GM12878 (cell line): ENCODE measurements at regions not wholly inside any gene's neighbourhood (a gene's known extent, or its start where the extent isn't known, plus 50 kb on each side); places are given as distances from the start of the nearest gene placed in this dataset.

Source experiments
- CHD4 ChIP-seq: fragments of 200-600 bp; sonication (generic); IDR thresholded peaks from 2 replicates; pipeline ENCODE4 v1.6.1; 2016; ENCODE audit warnings: mild to moderate bottlenecking
- CTCF ChIP-seq, 3 experiments: IDR thresholded peaks in 2 of 3; conservative IDR thresholded peaks in 1 of 3; 2 replicates each; pipeline ENCODE4 v1.5.1; 2011; ENCODE audit warnings: low read depth in 3 of 3, low read length in 3 of 3, mild to moderate bottlenecking in 3 of 3, control low read depth in 2 of 3, moderate library complexity in 2 of 3, inconsistent platforms in 1 of 3, mixed read lengths in 1 of 3; ENCODE audit not compliant: control insufficient read depth in 2 of 3, insufficient read depth in 1 of 3; ENCODE audit errors: extremely low read depth in 1 of 3
- FOXM1 ChIP-seq: IDR thresholded peaks from 2 replicates; pipeline ENCODE4 v1.6.1; 2012; ENCODE audit warnings: low read depth, mild to moderate bottlenecking, inconsistent platforms, low read length, moderate library complexity
- HCFC1 ChIP-seq: fragments of 150-350 bp; IDR thresholded peaks from 2 replicates; pipeline ENCODE4 v1.6.1; 2014; ENCODE audit warnings: low read length

DNA sequence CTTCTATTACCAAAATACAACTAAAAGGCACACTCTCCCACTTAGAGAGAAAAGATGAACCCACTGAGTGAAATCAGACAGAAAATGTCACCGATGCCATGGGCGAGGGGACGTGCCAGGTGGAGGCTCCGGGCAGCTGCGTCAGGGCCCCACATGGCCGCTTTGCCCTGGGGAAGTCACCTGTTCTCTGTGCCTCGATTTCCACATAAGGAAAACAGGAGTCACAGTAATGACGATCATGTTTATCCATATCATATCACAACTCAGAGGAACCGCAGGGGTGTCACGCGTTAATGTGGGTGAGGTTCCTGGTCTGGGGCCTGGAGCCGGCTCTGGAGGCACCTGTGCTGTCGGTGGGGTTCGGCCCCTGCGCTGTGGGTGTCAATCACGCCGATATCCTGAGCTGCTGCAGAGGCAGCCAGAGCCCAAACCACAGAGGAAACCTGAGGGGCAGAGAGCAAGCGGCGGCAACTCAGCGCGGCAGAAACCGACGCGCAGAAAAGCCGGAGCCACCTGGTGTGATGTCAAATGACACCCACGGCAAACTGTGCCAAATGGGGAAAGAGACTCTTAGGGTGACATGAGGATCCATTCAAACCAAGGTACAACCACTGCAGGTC lies 243.7 kb downstream of the BRD1 start:
- TF ChIP-seq CTCF (IDR thresholded peaks at IDR 0.05 in 2 of 3, conservative IDR thresholded peaks at IDR 0.05 in 1 of 3; ENCODE audit: control insufficient read depth in 2 of 3, extremely low read depth in 1 of 3, insufficient read depth in 1 of 3, low read depth in 3 of 3, low read length in 3 of 3): no peak
- no peak for TF ChIP-seq HCFC1
- no peak for TF ChIP-seq FOXM1
- no peak for TF ChIP-seq CHD4
